ENCODE measurements at regions not wholly inside any gene's neighbourhood (a gene's known extent, or its start where the extent isn't known, plus 50 kb on each side); places are given as distances from the start of the nearest gene placed in this dataset.

DNA sequence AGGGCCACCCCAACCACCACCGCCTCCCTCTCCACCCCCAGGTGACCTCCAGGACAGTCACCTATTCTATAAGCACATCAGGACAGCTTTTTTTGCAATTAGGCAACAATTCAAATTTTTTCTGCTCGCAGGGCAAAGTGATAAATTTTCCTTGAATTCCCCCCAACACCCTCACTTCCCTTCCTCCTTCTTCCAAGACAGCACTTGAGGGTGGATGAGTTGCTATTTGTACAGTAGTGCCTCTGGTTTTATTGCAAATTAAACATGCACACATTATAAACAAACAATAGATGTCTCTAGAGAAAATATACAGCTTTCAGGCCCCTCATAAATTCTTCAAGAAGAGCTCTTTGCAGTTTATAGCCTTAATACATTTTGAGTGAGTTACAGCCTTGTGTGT lies 80.9 kb upstream of the USP47 start:
- TF ChIP-seq, protein P1, sequence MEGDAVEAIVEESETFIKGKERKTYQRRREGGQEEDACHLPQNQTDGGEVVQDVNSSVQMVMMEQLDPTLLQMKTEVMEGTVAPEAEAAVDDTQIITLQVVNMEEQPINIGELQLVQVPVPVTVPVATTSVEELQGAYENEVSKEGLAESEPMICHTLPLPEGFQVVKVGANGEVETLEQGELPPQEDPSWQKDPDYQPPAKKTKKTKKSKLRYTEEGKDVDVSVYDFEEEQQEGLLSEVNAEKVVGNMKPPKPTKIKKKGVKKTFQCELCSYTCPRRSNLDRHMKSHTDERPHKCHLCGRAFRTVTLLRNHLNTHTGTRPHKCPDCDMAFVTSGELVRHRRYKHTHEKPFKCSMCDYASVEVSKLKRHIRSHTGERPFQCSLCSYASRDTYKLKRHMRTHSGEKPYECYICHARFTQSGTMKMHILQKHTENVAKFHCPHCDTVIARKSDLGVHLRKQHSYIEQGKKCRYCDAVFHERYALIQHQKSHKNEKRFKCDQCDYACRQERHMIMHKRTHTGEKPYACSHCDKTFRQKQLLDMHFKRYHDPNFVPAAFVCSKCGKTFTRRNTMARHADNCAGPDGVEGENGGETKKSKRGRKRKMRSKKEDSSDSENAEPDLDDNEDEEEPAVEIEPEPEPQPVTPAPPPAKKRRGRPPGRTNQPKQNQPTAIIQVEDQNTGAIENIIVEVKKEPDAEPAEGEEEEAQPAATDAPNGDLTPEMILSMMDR (IDR thresholded peaks at IDR 0.05), result no peak
- TF ChIP-seq EZH2 (IDR thresholded peaks at IDR 0.05; ENCODE audit: borderline replicate concordance, insufficient read depth, low read depth, low read length, poor library complexity, severe bottlenecking), result no peak

Measured in B cell (primary cell).